GM12874 (cell line): ENCODE measurements at regions not wholly inside any gene's neighbourhood (a gene's known extent, or its start where the extent isn't known, plus 50 kb on each side); places are given as distances from the start of the nearest gene placed in this dataset.

Experiments
- TF ChIP-seq, protein P1 (sequence below): IDR thresholded peaks from 2 replicates; pipeline ENCODE4 v1.5.1; 2011; ENCODE audit warnings: low read depth, mild to moderate bottlenecking, control low read depth, low read length, moderate library complexity; ENCODE audit not compliant: insufficient read depth

DNA sequence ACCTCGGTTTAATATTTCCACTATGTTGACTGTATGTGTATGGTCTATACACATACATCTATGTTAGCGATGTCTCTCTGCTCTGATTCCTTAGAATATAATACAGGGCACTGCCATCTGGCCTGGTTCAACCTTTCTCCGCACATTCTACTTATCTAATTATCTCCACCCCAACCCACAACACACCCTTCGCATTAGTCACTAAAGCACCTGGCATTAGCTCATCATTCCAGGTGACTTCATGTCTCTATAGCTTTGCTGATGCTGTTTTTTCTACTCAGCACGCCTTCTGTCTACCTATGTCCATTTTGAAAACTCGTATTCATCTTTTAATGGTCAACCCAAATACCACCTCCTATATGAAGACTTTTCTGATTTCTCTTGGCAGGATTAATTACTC is 425.2 kb upstream of the RASGEF1B start:
- TF ChIP-seq, protein P1, sequence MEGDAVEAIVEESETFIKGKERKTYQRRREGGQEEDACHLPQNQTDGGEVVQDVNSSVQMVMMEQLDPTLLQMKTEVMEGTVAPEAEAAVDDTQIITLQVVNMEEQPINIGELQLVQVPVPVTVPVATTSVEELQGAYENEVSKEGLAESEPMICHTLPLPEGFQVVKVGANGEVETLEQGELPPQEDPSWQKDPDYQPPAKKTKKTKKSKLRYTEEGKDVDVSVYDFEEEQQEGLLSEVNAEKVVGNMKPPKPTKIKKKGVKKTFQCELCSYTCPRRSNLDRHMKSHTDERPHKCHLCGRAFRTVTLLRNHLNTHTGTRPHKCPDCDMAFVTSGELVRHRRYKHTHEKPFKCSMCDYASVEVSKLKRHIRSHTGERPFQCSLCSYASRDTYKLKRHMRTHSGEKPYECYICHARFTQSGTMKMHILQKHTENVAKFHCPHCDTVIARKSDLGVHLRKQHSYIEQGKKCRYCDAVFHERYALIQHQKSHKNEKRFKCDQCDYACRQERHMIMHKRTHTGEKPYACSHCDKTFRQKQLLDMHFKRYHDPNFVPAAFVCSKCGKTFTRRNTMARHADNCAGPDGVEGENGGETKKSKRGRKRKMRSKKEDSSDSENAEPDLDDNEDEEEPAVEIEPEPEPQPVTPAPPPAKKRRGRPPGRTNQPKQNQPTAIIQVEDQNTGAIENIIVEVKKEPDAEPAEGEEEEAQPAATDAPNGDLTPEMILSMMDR: no peak

DNA sequence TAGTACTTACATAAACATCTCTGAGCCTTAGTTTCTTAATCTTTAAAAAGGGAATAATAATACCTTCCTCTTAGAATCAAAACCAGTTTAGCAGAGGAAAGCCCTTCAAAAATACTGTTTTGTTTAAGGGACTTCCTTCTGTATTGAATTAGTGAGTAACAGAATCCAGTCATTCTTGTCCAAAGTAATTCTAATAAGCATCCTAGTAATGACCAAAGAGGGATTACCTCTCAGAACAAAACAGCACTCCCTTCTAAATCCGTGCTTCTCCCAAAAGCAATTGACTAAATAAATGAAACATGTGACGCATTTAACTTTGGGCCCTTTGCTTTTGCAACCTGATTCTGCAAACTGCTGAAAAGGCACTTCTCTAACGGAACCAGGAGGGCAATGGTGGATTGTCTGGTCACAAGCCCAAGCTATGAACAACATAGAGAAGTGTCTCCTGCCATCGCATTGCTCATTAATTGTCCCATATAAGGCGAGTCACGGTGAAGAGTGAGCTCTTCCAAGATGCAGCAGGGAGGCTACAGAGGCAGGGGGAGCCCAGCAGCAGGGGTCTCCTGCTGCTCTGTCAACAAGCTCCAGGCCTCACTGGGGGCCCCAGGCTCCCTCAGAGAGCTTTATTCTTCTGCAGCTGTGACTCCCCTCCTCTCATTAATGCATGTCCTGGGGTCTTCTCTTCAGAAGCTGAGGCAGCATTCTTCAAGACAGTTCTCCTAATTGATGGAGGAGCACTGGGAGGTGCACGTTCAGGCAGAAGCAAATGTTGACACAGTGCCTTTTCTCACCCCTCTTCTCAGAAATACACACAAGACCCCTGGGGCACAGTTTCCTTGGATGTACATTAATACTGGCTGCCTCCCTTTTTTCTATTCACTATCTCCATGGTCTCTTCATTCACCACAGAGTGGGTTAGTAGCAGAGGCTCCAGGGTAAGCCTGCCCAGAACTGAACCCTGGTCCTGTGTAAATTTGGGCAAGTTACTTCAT is 419.6 kb upstream of the RASGEF1B start:
- TF ChIP-seq, protein P1: no peak

DNA sequence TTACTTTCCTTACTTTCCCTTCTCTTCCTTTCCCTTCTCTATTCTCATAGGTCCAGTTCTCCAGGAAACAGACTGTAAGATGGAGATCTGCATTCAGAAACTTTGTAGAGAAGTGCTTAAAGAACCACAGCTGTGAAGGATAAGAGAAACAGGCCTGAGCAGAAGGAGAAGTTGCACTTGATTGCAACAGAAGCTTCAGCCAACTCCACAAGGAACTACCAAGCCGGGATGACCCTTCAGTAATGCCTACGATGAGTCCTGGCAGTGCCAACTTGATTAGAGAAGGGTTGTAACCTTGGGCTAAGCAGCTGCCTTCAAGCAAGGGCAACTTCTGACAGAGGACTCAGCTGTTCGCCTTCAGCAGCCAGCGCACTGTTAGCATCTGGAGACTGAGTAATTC is 413.3 kb upstream of the RASGEF1B start:
- TF ChIP-seq, protein P1: no peak

DNA sequence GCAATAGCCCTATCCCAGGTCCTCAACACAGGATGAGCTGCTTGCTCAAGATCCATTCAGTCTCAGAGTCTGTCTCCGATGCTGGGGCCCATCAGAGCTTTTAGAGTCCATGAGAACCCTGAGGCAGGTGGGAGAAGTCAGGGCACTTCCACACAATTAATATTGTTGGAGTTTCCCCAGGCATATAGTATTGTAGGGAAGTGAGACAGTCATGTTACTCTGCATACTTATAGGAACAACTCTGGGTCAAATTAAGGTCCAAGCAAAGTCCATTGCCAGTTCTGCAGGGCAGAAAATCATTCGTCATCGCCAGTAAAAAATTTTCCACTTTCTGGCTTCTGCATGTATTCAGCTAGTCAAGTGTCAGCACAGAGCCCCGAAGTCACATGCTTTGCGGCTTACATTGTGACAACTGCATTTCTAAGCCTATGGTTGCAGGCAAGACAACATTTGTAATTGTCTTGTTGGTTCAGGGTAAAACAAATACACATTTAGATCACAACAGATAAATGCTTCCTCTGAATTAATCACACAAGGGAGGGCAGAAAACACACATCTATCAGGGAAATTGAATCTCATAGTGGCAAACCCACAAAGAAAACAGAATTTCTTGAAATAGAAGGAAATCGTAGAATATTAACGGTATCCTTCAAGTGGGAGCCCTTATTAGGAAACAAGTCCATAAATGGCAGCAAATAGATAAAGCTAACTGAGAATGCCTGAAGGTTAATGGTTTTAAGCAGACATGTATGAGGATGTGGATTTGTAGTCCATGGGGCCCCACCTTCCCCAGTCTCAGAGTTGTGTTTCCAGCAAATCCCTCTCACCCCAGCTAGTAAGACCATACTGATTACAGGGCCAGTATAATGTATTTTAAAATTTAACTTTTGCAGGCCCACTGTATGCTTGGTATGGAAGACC is 412.1 kb upstream of the RASGEF1B start:
- TF ChIP-seq, protein P1: no peak

DNA sequence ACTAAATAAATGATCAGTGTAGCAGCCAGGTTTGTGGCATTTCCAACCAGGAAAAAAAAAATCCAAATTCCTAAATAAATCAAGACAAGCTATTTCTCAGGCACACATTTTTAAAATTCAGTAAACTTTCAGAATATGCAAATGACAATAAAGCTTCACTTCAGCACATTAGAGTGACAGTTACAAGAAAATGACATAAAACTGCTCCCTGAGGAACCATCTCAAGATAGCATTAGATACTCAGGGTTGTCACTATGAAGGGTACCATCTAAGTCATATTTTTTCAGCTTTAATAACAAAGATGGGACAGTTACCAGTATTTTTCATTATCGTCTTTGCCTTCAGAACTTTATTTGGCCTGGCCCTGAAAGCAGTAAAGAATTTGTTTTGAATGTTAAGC is 411.3 kb upstream of the RASGEF1B start:
- TF ChIP-seq, protein P1: no peak

DNA sequence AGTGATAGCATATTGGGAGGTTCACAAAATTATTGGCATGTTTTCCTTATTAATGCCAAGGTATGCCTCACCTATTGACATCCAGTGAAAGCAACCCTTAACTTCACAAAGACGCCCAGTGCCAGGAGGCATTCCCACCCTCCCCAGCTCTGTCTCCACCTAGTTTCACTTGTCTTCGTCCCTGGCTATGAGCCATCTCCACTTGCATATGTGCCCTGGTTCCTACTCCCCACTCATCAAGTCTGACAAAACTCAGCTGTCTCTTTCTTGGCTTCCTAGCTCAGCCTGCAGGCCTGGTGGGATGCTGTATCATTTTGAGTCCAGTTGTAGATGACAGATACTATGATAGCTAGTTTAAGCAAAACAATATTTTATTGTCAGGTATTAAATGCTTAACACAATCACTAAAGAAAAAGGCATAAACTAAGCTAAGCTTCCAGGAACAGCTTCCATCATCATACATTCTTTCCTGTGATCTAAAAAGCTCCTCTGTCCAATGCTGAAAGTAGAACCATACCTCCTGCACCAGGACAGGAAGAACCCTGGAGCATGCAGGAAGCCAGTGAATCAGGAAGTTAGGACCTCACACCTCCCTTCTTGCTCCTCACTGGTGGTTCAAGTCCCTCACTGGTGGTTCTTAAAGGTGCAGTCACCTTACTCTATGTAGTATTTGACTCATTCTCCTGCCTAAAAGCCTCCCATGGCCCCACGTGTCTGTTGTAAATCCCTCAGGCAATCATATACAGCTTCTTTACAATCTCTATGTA is 410.3 kb upstream of the RASGEF1B start:
- TF ChIP-seq, protein P1: no peak
